ENCODE measurements at regions not wholly inside any gene's neighbourhood (a gene's known extent, or its start where the extent isn't known, plus 50 kb on each side); places are given as distances from the start of the nearest gene placed in this dataset.

DNA sequence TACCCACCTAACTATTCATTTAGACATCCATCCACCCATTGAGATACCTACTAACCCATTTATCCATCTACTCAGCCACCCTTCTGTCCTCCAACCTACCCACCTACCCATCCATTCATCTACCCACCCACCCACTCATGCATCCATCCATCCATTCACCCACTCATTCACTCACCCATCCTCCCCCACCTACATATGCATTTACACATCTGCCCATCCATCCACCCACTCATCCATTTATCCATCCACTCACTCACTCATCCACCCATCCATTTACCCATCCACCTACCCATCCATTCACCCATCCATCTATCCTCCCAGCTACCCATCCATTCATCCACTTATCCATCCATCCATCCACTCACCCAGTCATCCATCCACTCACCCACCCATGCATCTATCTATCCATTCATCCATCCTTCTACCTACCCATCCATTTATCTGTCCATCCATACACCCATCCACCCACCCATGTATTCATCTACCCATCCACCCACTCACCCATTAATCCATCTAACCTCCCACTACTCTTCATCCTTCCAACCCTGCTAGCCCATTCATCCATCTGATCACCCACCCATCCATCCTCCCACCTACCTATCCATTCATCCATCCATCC lies 378.7 kb downstream of the CTTN start:
- DNase-seq (ENCODE audit: low spot score) (no peak), ATAC-seq (ENCODE audit: low FRiP score) (no peak)
- TF ChIP-seq, protein P1, sequence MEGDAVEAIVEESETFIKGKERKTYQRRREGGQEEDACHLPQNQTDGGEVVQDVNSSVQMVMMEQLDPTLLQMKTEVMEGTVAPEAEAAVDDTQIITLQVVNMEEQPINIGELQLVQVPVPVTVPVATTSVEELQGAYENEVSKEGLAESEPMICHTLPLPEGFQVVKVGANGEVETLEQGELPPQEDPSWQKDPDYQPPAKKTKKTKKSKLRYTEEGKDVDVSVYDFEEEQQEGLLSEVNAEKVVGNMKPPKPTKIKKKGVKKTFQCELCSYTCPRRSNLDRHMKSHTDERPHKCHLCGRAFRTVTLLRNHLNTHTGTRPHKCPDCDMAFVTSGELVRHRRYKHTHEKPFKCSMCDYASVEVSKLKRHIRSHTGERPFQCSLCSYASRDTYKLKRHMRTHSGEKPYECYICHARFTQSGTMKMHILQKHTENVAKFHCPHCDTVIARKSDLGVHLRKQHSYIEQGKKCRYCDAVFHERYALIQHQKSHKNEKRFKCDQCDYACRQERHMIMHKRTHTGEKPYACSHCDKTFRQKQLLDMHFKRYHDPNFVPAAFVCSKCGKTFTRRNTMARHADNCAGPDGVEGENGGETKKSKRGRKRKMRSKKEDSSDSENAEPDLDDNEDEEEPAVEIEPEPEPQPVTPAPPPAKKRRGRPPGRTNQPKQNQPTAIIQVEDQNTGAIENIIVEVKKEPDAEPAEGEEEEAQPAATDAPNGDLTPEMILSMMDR (IDR thresholded peaks at IDR 0.05), result no peak

DNA sequence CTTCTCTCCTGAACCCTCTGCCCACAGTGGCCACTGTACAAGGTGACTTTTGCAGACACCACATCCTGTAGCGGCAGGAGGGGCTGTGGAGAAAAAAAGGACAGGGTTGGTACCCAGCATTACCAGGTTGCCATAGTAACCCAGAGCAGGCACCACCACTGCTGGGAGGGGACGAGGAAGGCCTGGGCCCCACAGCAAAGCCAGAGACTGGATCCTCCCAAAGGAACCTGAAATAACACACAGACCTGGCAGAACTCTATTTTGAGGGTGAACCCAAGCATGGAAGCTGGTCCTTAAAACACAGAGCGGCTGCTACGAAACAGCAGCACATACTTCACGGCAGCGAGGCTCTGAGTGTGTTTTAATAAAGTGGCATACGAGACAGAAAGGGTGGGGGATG lies 380.6 kb downstream of the CTTN start:
- TF ChIP-seq, protein P1 (IDR thresholded peaks at IDR 0.05), result no peak
- ATAC-seq (ENCODE audit: low FRiP score) (no peak), DNase-seq (ENCODE audit: low spot score) (no peak)

DNA sequence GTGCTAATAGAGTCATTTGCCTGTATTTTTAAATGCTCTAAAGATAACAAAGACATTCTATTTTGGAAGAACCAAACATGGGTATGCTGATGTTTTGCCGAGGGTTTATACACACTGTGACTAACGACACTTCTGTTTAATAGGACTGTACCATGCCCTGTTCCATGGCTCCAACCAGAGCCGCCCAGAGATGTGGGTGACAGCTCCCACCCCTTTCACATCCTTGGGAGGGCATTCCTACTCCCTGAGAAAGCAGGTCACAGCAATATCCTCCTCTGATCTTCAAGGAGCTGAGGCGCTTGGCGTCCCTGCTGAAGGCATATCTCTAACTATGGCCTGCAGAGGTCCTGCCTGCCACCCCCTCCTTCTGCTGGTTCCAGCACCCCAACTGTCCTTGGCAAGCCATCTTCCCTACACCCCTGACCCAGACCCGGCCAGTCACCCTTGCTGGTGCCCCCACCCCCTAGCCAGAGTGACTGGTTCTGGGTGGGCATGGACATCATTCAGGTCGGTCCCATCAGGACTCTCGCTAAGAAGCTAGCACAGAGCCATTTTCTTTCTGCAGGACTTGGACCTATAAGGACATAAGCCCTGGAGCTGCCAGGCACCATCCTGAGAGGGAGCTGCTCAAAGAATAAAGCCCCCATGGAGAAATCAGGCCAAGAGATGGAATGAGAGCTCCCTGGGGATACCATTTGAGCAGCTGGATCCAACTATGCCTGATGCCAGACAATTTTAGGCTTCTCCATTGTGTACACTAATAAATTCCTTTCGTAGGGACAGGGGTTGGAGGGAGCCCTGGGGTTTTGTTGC lies 381.3 kb downstream of the CTTN start:
- ATAC-seq (ENCODE audit: low FRiP score), result no peak
- TF ChIP-seq, protein P1 (IDR thresholded peaks at IDR 0.05), result no peak

DNA sequence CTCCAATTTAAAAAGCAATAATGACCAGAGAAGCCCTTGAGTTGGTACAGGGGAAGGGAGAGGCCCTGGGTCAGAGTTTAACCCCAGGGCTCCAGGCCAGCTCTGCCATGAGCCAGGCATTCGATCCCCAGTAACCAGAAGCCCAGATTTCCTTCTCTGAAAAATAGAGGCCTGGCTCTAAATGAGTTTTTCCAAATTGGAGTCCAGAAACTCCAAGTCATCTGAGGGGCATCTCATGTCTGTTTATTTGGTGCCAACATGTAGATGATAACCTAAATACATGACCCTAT lies 381.9 kb downstream of the CTTN start:
- TF ChIP-seq, protein P1 (IDR thresholded peaks at IDR 0.05), result no peak

More for the DNA sequence above, 381.3 kb downstream of the CTTN start:
- no peak for DNase-seq (ENCODE audit: low spot score)

DNA sequence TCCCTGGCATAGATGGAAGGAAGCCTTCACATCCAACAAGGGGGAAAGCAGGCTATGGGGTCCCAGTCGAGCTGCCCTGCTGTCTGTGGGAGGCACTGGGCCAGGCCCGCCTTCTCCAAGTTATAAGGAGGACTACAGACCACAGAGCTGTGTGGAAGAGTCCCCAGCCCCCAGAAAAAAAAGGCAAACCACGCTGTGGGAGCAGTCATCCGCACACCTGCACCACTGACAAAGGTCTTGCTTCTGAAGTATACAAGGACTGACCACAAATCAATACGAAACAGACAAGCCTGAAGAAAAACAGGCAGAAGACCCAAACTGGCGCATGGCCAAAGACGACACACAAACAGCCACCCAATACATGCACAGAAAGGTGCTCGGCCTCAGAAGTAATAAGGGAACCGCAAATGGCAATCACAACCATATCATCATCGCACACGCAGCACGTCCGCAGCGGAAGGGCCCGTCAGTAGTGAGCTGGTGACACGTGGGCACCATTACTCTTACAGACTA lies 384.1 kb downstream of the CTTN start:
- ATAC-seq (ENCODE audit: low FRiP score) (no peak), DNase-seq (ENCODE audit: low spot score) (no peak)
- TF ChIP-seq, protein P1 (IDR thresholded peaks at IDR 0.05), result no peak

More for the DNA sequence above, 381.9 kb downstream of the CTTN start:
- no peak for ATAC-seq (ENCODE audit: low FRiP score)
- no peak for DNase-seq (ENCODE audit: low spot score)

DNA sequence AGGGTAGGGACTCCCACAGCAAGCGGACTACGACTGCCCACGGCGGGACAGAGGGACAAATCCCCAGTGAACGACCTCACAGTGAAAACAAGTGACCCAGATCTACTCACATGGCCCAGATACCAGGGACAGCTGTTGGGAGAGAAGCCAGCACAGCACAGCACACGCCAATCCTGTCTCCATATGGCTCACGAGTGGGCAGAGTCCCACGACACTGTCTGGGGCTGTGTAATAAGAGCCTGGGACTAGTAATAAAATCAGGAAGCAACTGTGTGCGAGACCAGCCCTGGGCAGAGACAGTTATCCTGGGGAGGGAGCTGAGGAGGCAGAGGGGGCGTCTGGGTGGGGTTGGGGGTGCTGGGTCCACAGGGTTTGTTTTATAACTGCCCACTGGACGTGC lies 385.0 kb downstream of the CTTN start:
- DNase-seq (ENCODE audit: low spot score), result no peak
- no peak for ATAC-seq (ENCODE audit: low FRiP score)

More for the DNA sequence above, 385.0 kb downstream of the CTTN start:
- TF ChIP-seq, protein P1 (IDR thresholded peaks at IDR 0.05), result no peak

Measured in omental fat pad (tissue), 3 donors.